PC-9 (cell line): ENCODE measurements at regions not wholly inside any gene's neighbourhood (a gene's known extent, or its start where the extent isn't known, plus 50 kb on each side); places are given as distances from the start of the nearest gene placed in this dataset.
"Not testable (repeated sequence)": the region's sequence is repeated elsewhere in the genome, so short reads cannot be mapped to it uniquely, and the experiment has no call there.

Source experiments
- BruUV-seq: library from RNA; stranded (reverse); fragments of 400-500 nt; replicated peaks from 2 replicates; lab custom pipeline; 2021; lab: Mats Ljungman, UMichigan
- CTCF ChIA-PET: fragments of 300-600 bp; sonication (Branson Sonifier 250); formaldehyde crosslinking; loops from one replicate; lab custom pipeline; 2022; ENCODE audit warnings: antibody characterized with exemption; lab: Charles Lee
- POLR2A ChIA-PET: fragments of 300-600 bp; sonication (Branson Sonifier 250); formaldehyde crosslinking; loops from one replicate; lab custom pipeline; 2022; ENCODE audit warnings: antibody characterized with exemption; ENCODE audit not compliant: unreplicated experiment; lab: Charles Lee
- DNase-seq, 2 experiments: peaks; one replicate each; pipeline versions ENCODE4 v3.0.0 to v3.0.0-alpha.2; 2015 to 2022; ENCODE audit warnings: mixed read lengths in 1 of 2
- H2AFZ ChIP-seq: fragments of 200-600 bp; sonication (generic); 2 replicates; pipeline ENCODE4 v1.8.1; 2017; ENCODE audit warnings: antibody characterized with exemption
- H3F3A ChIP-seq: fragments of 200-600 bp; sonication (generic); 2 replicates; pipeline ENCODE4 v1.8.1; 2017; ENCODE audit warnings: antibody characterized with exemption, mild to moderate bottlenecking, low read depth; ENCODE audit not compliant: insufficient read depth
- H3K27ac ChIP-seq: fragments of 200-600 bp; sonication (generic); 2 replicates; pipeline ENCODE4 v1.6.1; 2016; ENCODE audit warnings: mixed run types
- H3K27me3 ChIP-seq: fragments of 200-600 bp; sonication (generic); 2 replicates; pipeline ENCODE4 v1.6.1; 2016; ENCODE audit warnings: low read depth, mixed run types; ENCODE audit not compliant: insufficient read depth
- H3K36me3 ChIP-seq: fragments of 200-600 bp; sonication (generic); 2 replicates; pipeline ENCODE4 v1.6.1; 2016; ENCODE audit warnings: low read depth, mixed run types
- H3K4me1 ChIP-seq: fragments of 200-600 bp; sonication (generic); replicated peaks from 2 replicates; pipeline ENCODE4 v1.6.1; 2016; ENCODE audit warnings: mixed run types; ENCODE audit not compliant: insufficient read depth
- H3K4me2 ChIP-seq: fragments of 200-600 bp; sonication (generic); 2 replicates; pipeline ENCODE4 v1.6.1; 2017; ENCODE audit warnings: mixed run types
- H3K4me3 ChIP-seq: fragments of 200-600 bp; sonication (generic); 2 replicates; pipeline ENCODE4 v1.6.1; 2016; ENCODE audit warnings: mixed run types
- H3K79me2 ChIP-seq: fragments of 200-600 bp; sonication (generic); 2 replicates; pipeline ENCODE4 v1.6.1; 2017; ENCODE audit warnings: low read depth, mixed run types
- H3K9me2 ChIP-seq: fragments of 200-600 bp; sonication (generic); 2 replicates; pipeline ENCODE4 v1.8.1; 2017; ENCODE audit warnings: mild to moderate bottlenecking; ENCODE audit not compliant: insufficient read depth
- H3K9me3 ChIP-seq: fragments of 200-600 bp; sonication (generic); 2 replicates; pipeline ENCODE4 v1.8.1; 2016; ENCODE audit warnings: low read depth; ENCODE audit not compliant: insufficient read depth
- H4K20me1 ChIP-seq: fragments of 200-600 bp; sonication (generic); 2 replicates; pipeline ENCODE4 v1.8.1; 2017; ENCODE audit not compliant: insufficient read depth
- EZH2 ChIP-seq: fragments of 200-600 bp; sonication (generic); IDR thresholded peaks from 2 replicates; pipeline ENCODE4 v1.8.0; 2017; ENCODE audit warnings: antibody characterized with exemption, low read depth
- intact Hi-C: fragments of 100-400 bp; cut with micrococcal nuclease; formaldehyde crosslinking; loops from one replicate; pipeline ENCODE4 v1.10.0; 2022; ENCODE audit not compliant: unreplicated experiment
- TF ChIP-seq, protein P1 (sequence below): fragments of 200-600 bp; sonication (generic); conservative IDR thresholded peaks from 2 replicates; pipeline ENCODE4 v1.6.1; 2017; ENCODE audit warnings: mixed run types, antibody characterized with exemption, mild to moderate bottlenecking, moderate library complexity

DNA sequence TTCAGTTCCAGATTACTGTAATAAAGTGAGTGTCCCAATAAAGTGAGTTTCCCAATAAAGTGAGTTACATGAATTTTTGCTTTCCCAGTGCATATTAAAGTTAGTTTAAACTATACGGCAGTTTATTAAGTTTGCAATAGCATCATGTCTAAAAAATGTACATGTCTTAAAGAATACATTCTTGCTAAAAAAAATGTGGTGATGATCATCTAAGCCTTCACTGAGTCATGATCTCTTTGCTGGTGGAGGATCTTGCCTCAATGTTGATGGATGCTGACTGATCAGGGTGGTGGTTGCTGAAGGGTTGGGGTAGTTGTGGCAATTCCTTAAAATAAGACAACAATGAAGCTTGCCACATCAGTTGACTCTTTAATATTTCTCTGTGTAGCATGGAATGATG is 664.2 kb downstream of the TDRD15 start:
- TF ChIP-seq, protein P1, sequence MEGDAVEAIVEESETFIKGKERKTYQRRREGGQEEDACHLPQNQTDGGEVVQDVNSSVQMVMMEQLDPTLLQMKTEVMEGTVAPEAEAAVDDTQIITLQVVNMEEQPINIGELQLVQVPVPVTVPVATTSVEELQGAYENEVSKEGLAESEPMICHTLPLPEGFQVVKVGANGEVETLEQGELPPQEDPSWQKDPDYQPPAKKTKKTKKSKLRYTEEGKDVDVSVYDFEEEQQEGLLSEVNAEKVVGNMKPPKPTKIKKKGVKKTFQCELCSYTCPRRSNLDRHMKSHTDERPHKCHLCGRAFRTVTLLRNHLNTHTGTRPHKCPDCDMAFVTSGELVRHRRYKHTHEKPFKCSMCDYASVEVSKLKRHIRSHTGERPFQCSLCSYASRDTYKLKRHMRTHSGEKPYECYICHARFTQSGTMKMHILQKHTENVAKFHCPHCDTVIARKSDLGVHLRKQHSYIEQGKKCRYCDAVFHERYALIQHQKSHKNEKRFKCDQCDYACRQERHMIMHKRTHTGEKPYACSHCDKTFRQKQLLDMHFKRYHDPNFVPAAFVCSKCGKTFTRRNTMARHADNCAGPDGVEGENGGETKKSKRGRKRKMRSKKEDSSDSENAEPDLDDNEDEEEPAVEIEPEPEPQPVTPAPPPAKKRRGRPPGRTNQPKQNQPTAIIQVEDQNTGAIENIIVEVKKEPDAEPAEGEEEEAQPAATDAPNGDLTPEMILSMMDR, result no peak
- no peak for TF ChIP-seq EZH2
- BruUV-seq, result no TSS peak
- POLR2A ChIA-PET, result no interaction called here

DNA sequence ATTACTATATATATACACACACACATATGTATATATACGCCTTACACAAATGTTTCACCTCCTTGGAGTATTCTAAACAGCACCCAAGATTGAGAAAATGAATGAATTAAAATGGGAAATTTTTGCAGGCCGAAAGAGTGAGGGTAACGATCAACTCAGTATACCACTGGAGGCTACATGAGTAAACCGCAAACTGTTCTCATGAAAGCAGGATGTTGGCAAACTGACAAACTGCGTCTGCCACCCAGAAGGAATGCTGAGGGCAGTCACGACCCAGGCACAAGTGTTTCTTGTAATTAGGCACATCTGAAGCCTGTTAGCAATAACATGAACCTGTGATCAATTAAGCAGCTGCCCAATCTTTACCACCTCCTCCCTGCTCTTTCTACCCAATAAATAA is 666.5 kb downstream of the TDRD15 start:
- CTCF ChIA-PET, BruUV-seq: not testable (repeated sequence)

More for the DNA sequence above, 664.2 kb downstream of the TDRD15 start:
- 0 out of 2 replicates have a peak, but pooled peaks cover 4% of the 10 kb centered on the region for H4K20me1 ChIP-seq
- H3K27ac ChIP-seq, result no peak overlapping the region
- intact Hi-C loops, result no loop called here
- no peaks in the 10 kb centered on the region for H3K79me2 ChIP-seq
- H3K9me2 ChIP-seq, result no peaks in the 10 kb centered on the region
- H2AFZ ChIP-seq, result no peak overlapping the region
- DNase-seq, result no peak
- H3F3A ChIP-seq, result no peaks in the 10 kb centered on the region
- no peak overlapping the region for H3K4me2 ChIP-seq
- H3K36me3 ChIP-seq, result no peaks in the 10 kb centered on the region
- CTCF ChIA-PET, result no interaction called here
- no peaks in the 10 kb centered on the region for H3K9me3 ChIP-seq
- no peaks in the 10 kb centered on the region for H3K27me3 ChIP-seq
- H3K4me3 ChIP-seq, result no peak overlapping the region
- no peaks in the 10 kb centered on the region for H3K4me1 ChIP-seq

DNA sequence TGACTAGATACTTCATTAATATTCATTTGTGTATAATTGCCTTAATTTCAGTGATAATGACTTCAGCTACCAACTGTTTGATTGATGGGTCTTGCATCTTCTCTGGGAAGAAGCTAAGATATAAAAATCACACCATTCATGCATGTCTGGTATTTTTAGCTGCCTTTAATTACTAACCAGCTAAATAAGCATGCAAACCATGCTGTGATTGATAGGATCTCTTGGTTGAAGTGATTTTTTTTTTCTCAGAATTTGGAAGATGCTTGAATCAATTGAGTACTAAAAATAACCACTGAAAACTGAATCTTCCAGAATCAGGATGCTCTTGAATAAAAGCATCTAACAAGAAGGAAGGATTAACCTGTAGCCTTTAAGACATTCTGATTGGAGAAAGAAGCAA is 668.8 kb downstream of the TDRD15 start:
- DNase-seq, result no peak
- no peaks in the 10 kb centered on the region for H3K27me3 ChIP-seq
- H3K79me2 ChIP-seq, result no peaks in the 10 kb centered on the region
- no peaks in the 10 kb centered on the region for H3K36me3 ChIP-seq
- no peaks in the 10 kb centered on the region for H3F3A ChIP-seq
- no peak overlapping the region for H3K4me2 ChIP-seq
- intact Hi-C loops, result no loop called here
- POLR2A ChIA-PET, result interaction anchor here (0.6 kb wide), 1 partner anchor 356 kb away, joined by 4 read pairs; no protein-coding TSS in a partner anchor
- CTCF ChIA-PET, result no interaction called here
- H3K9me3 ChIP-seq, result no peaks in the 10 kb centered on the region
- no peak overlapping the region for H2AFZ ChIP-seq
- H4K20me1 ChIP-seq, result 0 out of 2 replicates have a peak, but pooled peaks cover 4% of the 10 kb centered on the region
- no peak for TF ChIP-seq EZH2
- TF ChIP-seq, protein P1, result no peak
- H3K9me2 ChIP-seq, result no peaks in the 10 kb centered on the region
- no TSS peak for BruUV-seq
- no peaks in the 10 kb centered on the region for H3K4me1 ChIP-seq
- H3K27ac ChIP-seq, result no peak overlapping the region
- no peak overlapping the region for H3K4me3 ChIP-seq

More for the DNA sequence above, 666.5 kb downstream of the TDRD15 start:
- H3K4me2 ChIP-seq, H3K4me1 ChIP-seq, DNase-seq, H3K9me3 ChIP-seq, H2AFZ ChIP-seq, H3K4me3 ChIP-seq, H3F3A ChIP-seq, intact Hi-C loops, H3K9me2 ChIP-seq, H3K36me3 ChIP-seq, H3K79me2 ChIP-seq, H3K27me3 ChIP-seq, H3K27ac ChIP-seq, H4K20me1 ChIP-seq: not testable (repeated sequence)
- POLR2A ChIA-PET, result interaction anchor here (0.6 kb wide), 1 partner anchor 473 kb away, joined by 3 read pairs; no protein-coding TSS in a partner anchor

DNA sequence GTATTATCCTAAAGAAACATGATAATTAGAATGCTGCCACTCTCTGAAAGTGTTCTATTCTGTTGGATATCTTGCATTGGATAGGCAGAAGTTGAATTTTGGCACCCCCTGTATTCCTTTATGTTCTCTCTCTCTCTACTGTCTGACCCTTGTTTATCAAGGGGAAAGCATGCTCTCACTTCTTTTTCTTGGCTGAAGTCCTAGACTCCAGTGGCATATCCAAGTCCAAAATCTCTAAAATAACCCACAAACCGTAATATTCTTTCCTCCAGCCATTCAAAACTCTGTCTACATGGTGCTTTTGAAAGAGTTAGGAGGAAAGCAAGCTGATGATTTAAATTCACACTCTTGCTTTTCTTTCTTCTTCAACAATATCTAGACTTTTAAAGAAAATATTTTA is 669.7 kb downstream of the TDRD15 start:
- no peak overlapping the region for H2AFZ ChIP-seq
- no peak overlapping the region for H3K27ac ChIP-seq
- H3K4me3 ChIP-seq, result no peak overlapping the region
- H4K20me1 ChIP-seq, result 0 out of 2 replicates have a peak, but pooled peaks cover 4% of the 10 kb centered on the region
- H3K4me1 ChIP-seq, result no peaks in the 10 kb centered on the region
- ChIA-PET CTCF (no interaction called here), POLR2A (no interaction called here)
- H3K36me3 ChIP-seq, result no peaks in the 10 kb centered on the region
- H3K4me2 ChIP-seq, result no peak overlapping the region
- H3K9me3 ChIP-seq, result no peaks in the 10 kb centered on the region
- no peaks in the 10 kb centered on the region for H3K9me2 ChIP-seq
- intact Hi-C loops, result no loop called here
- no TSS peak for BruUV-seq
- TF ChIP-seq, protein P1, result no peak
- TF ChIP-seq EZH2, result no peak
- DNase-seq, result no peak
- no peaks in the 10 kb centered on the region for H3F3A ChIP-seq
- H3K79me2 ChIP-seq, result no peaks in the 10 kb centered on the region
- no peaks in the 10 kb centered on the region for H3K27me3 ChIP-seq
